ENCODE measurements at regions not wholly inside any gene's neighbourhood (a gene's known extent, or its start where the extent isn't known, plus 50 kb on each side); places are given as distances from the start of the nearest gene placed in this dataset.

GRCh38 chr7:68162712-68163111 is 1166.1 kb downstream of the TYW1 start:
- no peak for TF ChIP-seq POLR2AphosphoS5 (IDR thresholded peaks at IDR 0.05; ENCODE audit: low read depth)
- TF ChIP-seq, protein P1, sequence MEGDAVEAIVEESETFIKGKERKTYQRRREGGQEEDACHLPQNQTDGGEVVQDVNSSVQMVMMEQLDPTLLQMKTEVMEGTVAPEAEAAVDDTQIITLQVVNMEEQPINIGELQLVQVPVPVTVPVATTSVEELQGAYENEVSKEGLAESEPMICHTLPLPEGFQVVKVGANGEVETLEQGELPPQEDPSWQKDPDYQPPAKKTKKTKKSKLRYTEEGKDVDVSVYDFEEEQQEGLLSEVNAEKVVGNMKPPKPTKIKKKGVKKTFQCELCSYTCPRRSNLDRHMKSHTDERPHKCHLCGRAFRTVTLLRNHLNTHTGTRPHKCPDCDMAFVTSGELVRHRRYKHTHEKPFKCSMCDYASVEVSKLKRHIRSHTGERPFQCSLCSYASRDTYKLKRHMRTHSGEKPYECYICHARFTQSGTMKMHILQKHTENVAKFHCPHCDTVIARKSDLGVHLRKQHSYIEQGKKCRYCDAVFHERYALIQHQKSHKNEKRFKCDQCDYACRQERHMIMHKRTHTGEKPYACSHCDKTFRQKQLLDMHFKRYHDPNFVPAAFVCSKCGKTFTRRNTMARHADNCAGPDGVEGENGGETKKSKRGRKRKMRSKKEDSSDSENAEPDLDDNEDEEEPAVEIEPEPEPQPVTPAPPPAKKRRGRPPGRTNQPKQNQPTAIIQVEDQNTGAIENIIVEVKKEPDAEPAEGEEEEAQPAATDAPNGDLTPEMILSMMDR (conservative IDR thresholded peaks at IDR 0.05; ENCODE audit: low read depth in 2 of 2), result no peak
- TF ChIP-seq JUNB (IDR thresholded peaks at IDR 0.05; ENCODE audit: unreplicated experiment), result no peak
